ENCODE measurements at regions not wholly inside any gene's neighbourhood (a gene's known extent, or its start where the extent isn't known, plus 50 kb on each side); places are given as distances from the start of the nearest gene placed in this dataset.

- H3K9ac ChIP-seq (ENCODE audit: low read depth, low read length): no peak overlapping the region
- H3K4me1 ChIP-seq (ENCODE audit: control insufficient read depth, insufficient read depth, low read length): no peaks in the 10 kb centered on the region
- no peaks in the 10 kb centered on the region for H3K36me3 ChIP-seq (ENCODE audit: control insufficient read depth, insufficient read depth, low read length)
- no peak overlapping the region for H3K27ac ChIP-seq (ENCODE audit: low read depth, low read length)
- no peak overlapping the region for H3K4me3 ChIP-seq (ENCODE audit: low read depth, low read length)
- no peaks in the 10 kb centered on the region for H3K27me3 ChIP-seq (ENCODE audit: control insufficient read depth, insufficient read depth, low read length)
- H3K9me3 ChIP-seq (ENCODE audit: control insufficient read depth, insufficient read depth, low read length): no peaks in the 10 kb centered on the region
Measured at GRCh38 chr4:27181693-27182092, 321.1 kb downstream of the STIM2 start.

- Histone ChIP-seq H3K4me1 (ENCODE audit: control insufficient read depth, insufficient read depth, low read length) (no peaks in the 10 kb centered on the region), H3K36me3 (ENCODE audit: control insufficient read depth, insufficient read depth, low read length) (no peaks in the 10 kb centered on the region), H3K27me3 (ENCODE audit: control insufficient read depth, insufficient read depth, low read length) (no peaks in the 10 kb centered on the region), H3K27ac (ENCODE audit: low read depth, low read length) (no peak overlapping the region), H3K9me3 (ENCODE audit: control insufficient read depth, insufficient read depth, low read length) (no peaks in the 10 kb centered on the region), H3K9ac (ENCODE audit: low read depth, low read length) (no peak overlapping the region), H3K4me3 (ENCODE audit: low read depth, low read length) (no peak overlapping the region)
Measured at GRCh38 chr4:27182211-27182610, 321.6 kb downstream of the STIM2 start.

GRCh38 chr4:27184508-27185155 lies 324.0 kb downstream of the STIM2 start:
- no peaks in the 10 kb centered on the region for H3K27me3 ChIP-seq (ENCODE audit: control insufficient read depth, insufficient read depth, low read length)
- H3K27ac ChIP-seq (ENCODE audit: low read depth, low read length): no peak overlapping the region
- H3K4me1 ChIP-seq (ENCODE audit: control insufficient read depth, insufficient read depth, low read length): no peaks in the 10 kb centered on the region
- no peak overlapping the region for H3K9ac ChIP-seq (ENCODE audit: low read depth, low read length)
- no peak overlapping the region for H3K4me3 ChIP-seq (ENCODE audit: low read depth, low read length)
- no peaks in the 10 kb centered on the region for H3K36me3 ChIP-seq (ENCODE audit: control insufficient read depth, insufficient read depth, low read length)
- no peaks in the 10 kb centered on the region for H3K9me3 ChIP-seq (ENCODE audit: control insufficient read depth, insufficient read depth, low read length)

- Histone ChIP-seq H3K4me3 (ENCODE audit: low read depth, low read length) (no peak overlapping the region), H3K27me3 (ENCODE audit: control insufficient read depth, insufficient read depth, low read length) (no peaks in the 10 kb centered on the region), H3K9ac (ENCODE audit: low read depth, low read length) (no peak overlapping the region), H3K36me3 (ENCODE audit: control insufficient read depth, insufficient read depth, low read length) (no peaks in the 10 kb centered on the region), H3K27ac (ENCODE audit: low read depth, low read length) (no peak overlapping the region), H3K4me1 (ENCODE audit: control insufficient read depth, insufficient read depth, low read length) (no peaks in the 10 kb centered on the region), H3K9me3 (ENCODE audit: control insufficient read depth, insufficient read depth, low read length) (no peaks in the 10 kb centered on the region)
Measured at GRCh38 chr4:27186710-27187109, 326.1 kb downstream of the STIM2 start.

GRCh38 chr4:27187786-27188185 lies 327.1 kb downstream of the STIM2 start:
- no peaks in the 10 kb centered on the region for H3K36me3 ChIP-seq (ENCODE audit: control insufficient read depth, insufficient read depth, low read length)
- H3K27ac ChIP-seq (ENCODE audit: low read depth, low read length): no peak overlapping the region
- H3K27me3 ChIP-seq (ENCODE audit: control insufficient read depth, insufficient read depth, low read length): no peaks in the 10 kb centered on the region
- H3K4me3 ChIP-seq (ENCODE audit: low read depth, low read length): no peak overlapping the region
- H3K9ac ChIP-seq (ENCODE audit: low read depth, low read length): no peak overlapping the region
- H3K9me3 ChIP-seq (ENCODE audit: control insufficient read depth, insufficient read depth, low read length): no peaks in the 10 kb centered on the region
- no peaks in the 10 kb centered on the region for H3K4me1 ChIP-seq (ENCODE audit: control insufficient read depth, insufficient read depth, low read length)

- no peaks in the 10 kb centered on the region for H3K36me3 ChIP-seq (ENCODE audit: control insufficient read depth, insufficient read depth, low read length)
- no peak overlapping the region for H3K4me3 ChIP-seq (ENCODE audit: low read depth, low read length)
- no peaks in the 10 kb centered on the region for H3K9me3 ChIP-seq (ENCODE audit: control insufficient read depth, insufficient read depth, low read length)
- H3K27me3 ChIP-seq (ENCODE audit: control insufficient read depth, insufficient read depth, low read length): no peaks in the 10 kb centered on the region
- H3K27ac ChIP-seq (ENCODE audit: low read depth, low read length): no peak overlapping the region
- H3K4me1 ChIP-seq (ENCODE audit: control insufficient read depth, insufficient read depth, low read length): no peaks in the 10 kb centered on the region
- no peak overlapping the region for H3K9ac ChIP-seq (ENCODE audit: low read depth, low read length)
Measured at GRCh38 chr4:27189683-27190082, 329.0 kb downstream of the STIM2 start.

- Histone ChIP-seq H3K4me1 (ENCODE audit: control insufficient read depth, insufficient read depth, low read length) (no peaks in the 10 kb centered on the region), H3K36me3 (ENCODE audit: control insufficient read depth, insufficient read depth, low read length) (no peaks in the 10 kb centered on the region), H3K9me3 (ENCODE audit: control insufficient read depth, insufficient read depth, low read length) (no peaks in the 10 kb centered on the region), H3K9ac (ENCODE audit: low read depth, low read length) (no peak overlapping the region), H3K27ac (ENCODE audit: low read depth, low read length) (no peak overlapping the region), H3K27me3 (ENCODE audit: control insufficient read depth, insufficient read depth, low read length) (no peaks in the 10 kb centered on the region), H3K4me3 (ENCODE audit: low read depth, low read length) (no peak overlapping the region)
Measured at GRCh38 chr4:27191592-27191991, 331.0 kb downstream of the STIM2 start.

- no peak overlapping the region for H3K27ac ChIP-seq (ENCODE audit: low read depth, low read length)
Measured at GRCh38 chr4:27194599-27195176, 334.0 kb downstream of the STIM2 start.

GRCh38 chr4:27198246-27198645 lies 337.6 kb downstream of the STIM2 start:
- no peak overlapping the region for H3K9ac ChIP-seq (ENCODE audit: low read depth, low read length)
- no peak overlapping the region for H3K27ac ChIP-seq (ENCODE audit: low read depth, low read length)
- no peaks in the 10 kb centered on the region for H3K27me3 ChIP-seq (ENCODE audit: control insufficient read depth, insufficient read depth, low read length)
- no peaks in the 10 kb centered on the region for H3K36me3 ChIP-seq (ENCODE audit: control insufficient read depth, insufficient read depth, low read length)
- no peaks in the 10 kb centered on the region for H3K4me1 ChIP-seq (ENCODE audit: control insufficient read depth, insufficient read depth, low read length)
- H3K9me3 ChIP-seq (ENCODE audit: control insufficient read depth, insufficient read depth, low read length): no peaks in the 10 kb centered on the region
- no peak overlapping the region for H3K4me3 ChIP-seq (ENCODE audit: low read depth, low read length)

More at GRCh38 chr4:27194599-27195176, 334.0 kb downstream of the STIM2 start:
- no peak overlapping the region for H3K4me3 ChIP-seq (ENCODE audit: low read depth, low read length)
- no peaks in the 10 kb centered on the region for H3K36me3 ChIP-seq (ENCODE audit: control insufficient read depth, insufficient read depth, low read length)
- no peaks in the 10 kb centered on the region for H3K27me3 ChIP-seq (ENCODE audit: control insufficient read depth, insufficient read depth, low read length)
- no peaks in the 10 kb centered on the region for H3K9me3 ChIP-seq (ENCODE audit: control insufficient read depth, insufficient read depth, low read length)
- no peaks in the 10 kb centered on the region for H3K4me1 ChIP-seq (ENCODE audit: control insufficient read depth, insufficient read depth, low read length)
- no peak overlapping the region for H3K9ac ChIP-seq (ENCODE audit: low read depth, low read length)

GRCh38 chr4:27198971-27199370 lies 338.3 kb downstream of the STIM2 start:
- Histone ChIP-seq H3K9ac (ENCODE audit: low read depth, low read length) (no peak overlapping the region), H3K27ac (ENCODE audit: low read depth, low read length) (no peak overlapping the region), H3K4me3 (ENCODE audit: low read depth, low read length) (no peak overlapping the region), H3K4me1 (ENCODE audit: control insufficient read depth, insufficient read depth, low read length) (no peaks in the 10 kb centered on the region), H3K9me3 (ENCODE audit: control insufficient read depth, insufficient read depth, low read length) (no peaks in the 10 kb centered on the region), H3K36me3 (ENCODE audit: control insufficient read depth, insufficient read depth, low read length) (no peaks in the 10 kb centered on the region), H3K27me3 (ENCODE audit: control insufficient read depth, insufficient read depth, low read length) (no peaks in the 10 kb centered on the region)

GRCh38 chr4:27206009-27206408 lies 345.4 kb downstream of the STIM2 start:
- Histone ChIP-seq H3K9ac (ENCODE audit: low read depth, low read length) (no peak overlapping the region), H3K4me3 (ENCODE audit: low read depth, low read length) (no peak overlapping the region), H3K27ac (ENCODE audit: low read depth, low read length) (no peak overlapping the region), H3K27me3 (ENCODE audit: control insufficient read depth, insufficient read depth, low read length) (no peaks in the 10 kb centered on the region), H3K36me3 (ENCODE audit: control insufficient read depth, insufficient read depth, low read length) (no peaks in the 10 kb centered on the region), H3K4me1 (ENCODE audit: control insufficient read depth, insufficient read depth, low read length) (peaks cover 11% of the 10 kb centered on the region; the same call in 1 of the 2 replicates), H3K9me3 (ENCODE audit: control insufficient read depth, insufficient read depth, low read length) (no peaks in the 10 kb centered on the region)

Measured in HUES48 (cell line).